NCI-H2196 (cell line): ENCODE measurements at regions not wholly inside any gene's neighbourhood (a gene's known extent, or its start where the extent isn't known, plus 50 kb on each side); places are given as distances from the start of the nearest gene placed in this dataset.
"Not testable (repeated sequence)": the region's sequence is repeated elsewhere in the genome, so short reads cannot be mapped to it uniquely, and the experiment has no call there.

Source experiments
- DNase-seq: peaks from one replicate; lab custom pipeline; 2025; ENCODE audit not compliant: unreplicated experiment; lab: John Stamatoyannopoulos, UW

- DNase-seq: no peak
These were observed 158.7 kb downstream of the MTHFS start for GRCh38 chr15:79738143-79738542.

DNA sequence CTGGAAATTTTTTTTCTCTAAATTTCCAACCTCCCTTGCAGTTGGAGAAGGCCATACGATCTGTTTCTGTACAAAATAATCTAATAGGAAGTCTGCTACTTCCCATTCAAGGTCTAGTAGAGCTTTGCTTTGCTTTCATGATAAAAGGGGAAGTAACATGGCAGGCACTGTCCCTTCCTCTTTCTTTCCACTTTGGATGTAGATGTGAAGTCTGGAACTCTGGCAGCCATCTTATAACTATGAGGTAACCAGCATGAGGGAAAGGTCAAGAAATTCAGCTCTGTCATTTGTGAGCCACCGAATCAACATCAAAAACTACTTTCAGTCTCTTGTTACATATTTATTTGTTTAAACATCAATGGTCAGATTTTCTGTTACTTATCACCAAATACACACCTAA is 156.3 kb downstream of the MTHFS start:
- DNase-seq: no peak

DNA sequence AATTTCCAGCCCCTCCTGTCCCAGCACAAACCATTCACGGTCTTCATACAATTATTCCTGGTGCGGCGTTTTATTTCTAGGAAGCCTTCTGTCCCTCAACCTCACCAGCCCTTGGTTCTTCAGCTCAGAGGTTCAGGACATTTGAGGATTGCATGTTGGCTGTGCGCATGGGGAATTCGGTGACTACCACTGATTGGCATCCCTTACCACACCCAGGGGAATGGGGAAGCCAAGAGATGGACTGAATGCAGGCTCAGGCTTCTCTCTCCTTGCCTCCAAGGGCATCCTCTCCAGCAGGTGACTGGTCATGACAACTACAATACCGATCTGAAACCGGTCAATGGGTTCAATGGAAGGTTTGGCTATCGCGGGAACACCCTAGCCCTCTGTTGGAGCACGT is 153.8 kb downstream of the MTHFS start:
- DNase-seq: no peak

- not testable (repeated sequence) for DNase-seq
These were observed 152.3 kb downstream of the MTHFS start for GRCh38 chr15:79744485-79744884.

DNA sequence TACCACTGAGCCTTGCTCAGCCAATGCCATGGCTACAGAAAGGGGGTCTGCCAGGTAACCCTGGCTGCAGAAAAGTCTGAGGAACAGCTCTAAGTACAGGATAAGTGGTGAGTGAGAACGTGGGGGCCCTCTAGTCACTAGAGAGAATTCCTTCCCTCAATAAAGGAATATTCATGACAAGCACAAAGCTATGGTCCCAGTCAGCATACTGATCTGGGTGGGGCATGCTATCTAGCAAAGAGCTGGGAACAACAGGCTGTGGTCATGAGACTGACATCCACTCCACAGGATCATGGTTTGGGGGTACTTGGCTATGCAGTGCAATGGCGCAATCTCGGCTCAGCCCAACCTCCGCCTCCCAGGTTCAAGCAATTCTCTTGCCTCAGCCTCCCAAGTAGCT is 140.4 kb downstream of the MTHFS start:
- no peak for DNase-seq

GRCh38 chr15:79765081-79765480 is 131.7 kb downstream of the MTHFS start:
- no peak for DNase-seq

DNA sequence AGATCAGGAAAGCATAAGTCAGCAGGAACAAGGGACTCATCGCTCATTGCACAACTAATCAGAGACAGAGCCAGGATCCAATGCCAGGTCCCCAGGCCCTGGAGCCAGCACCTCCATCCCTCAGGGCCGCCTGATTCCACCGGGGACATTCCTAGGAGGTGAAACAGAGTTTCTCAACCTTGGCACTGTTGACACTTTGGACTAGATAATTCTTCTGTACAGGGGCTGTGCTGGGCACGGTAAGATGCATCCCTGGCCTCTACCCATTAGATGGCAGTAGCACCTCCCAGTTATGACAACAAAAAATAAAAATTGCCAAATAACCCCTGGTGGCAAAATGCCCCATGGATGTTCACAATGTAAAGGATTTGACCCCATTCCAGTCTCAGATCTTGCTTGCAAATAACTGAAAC is 127.7 kb downstream of the MTHFS start:
- no peak for DNase-seq

GRCh38 chr15:79769933-79770759 is 126.7 kb downstream of the MTHFS start:
- DNase-seq: no peak

DNA sequence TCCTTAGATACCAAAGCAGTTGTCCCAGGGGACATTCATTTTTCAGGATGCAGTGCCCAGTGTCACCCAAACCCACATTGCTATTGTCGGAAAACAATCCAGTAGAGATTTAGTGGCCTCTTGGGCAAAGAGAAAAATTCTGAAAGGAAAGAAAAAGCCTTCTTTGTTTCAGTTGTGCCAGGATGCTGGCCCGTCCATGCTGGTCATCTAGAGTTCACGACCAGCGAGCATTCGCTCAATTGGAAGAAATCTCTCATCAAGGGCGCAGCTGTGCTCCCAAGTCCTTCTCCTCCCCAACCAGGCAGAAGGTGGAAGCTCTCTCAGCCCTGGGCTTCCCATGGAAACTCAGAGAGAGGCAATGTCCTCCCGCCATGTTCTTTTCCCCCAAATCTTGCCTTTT is 123.7 kb downstream of the MTHFS start:
- no peak for DNase-seq

DNA sequence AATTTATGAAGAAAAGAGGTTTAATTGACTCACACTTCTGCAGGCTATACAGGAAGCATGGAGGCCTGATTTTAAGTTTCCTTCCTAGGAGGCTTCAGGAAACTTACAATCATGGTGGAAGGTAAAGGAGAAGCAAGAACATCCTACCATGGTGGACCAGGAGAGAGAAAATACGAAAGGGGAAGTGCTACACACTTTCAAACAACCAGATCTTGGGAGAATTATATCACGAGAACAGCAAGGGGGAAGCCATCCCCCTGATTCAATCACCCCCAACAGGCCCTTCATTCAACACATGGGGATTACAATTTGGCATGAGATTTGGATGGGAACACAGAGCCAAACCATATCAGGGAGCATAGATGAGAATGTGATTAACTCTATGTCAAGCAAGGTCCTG is 121.0 kb downstream of the MTHFS start:
- DNase-seq: no peak

DNA sequence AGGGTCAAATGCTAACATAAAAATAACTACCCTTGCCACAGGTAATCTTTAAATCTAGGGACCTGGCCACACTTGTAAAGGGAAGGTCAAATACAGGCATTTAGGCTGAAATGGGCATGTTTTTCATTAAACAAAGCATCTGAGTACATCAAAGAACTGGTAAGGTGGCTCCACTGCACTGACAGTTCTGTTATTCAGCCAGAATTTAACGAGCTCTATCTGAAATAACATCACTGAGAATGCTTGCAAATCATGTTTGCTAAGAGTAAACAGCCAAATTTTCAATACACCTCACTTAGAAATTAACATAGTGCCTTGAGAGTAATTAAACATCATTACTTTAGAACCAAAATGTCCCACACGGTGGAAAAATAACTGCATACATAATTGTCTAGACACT is 118.9 kb downstream of the MTHFS start:
- DNase-seq: no peak

DNA sequence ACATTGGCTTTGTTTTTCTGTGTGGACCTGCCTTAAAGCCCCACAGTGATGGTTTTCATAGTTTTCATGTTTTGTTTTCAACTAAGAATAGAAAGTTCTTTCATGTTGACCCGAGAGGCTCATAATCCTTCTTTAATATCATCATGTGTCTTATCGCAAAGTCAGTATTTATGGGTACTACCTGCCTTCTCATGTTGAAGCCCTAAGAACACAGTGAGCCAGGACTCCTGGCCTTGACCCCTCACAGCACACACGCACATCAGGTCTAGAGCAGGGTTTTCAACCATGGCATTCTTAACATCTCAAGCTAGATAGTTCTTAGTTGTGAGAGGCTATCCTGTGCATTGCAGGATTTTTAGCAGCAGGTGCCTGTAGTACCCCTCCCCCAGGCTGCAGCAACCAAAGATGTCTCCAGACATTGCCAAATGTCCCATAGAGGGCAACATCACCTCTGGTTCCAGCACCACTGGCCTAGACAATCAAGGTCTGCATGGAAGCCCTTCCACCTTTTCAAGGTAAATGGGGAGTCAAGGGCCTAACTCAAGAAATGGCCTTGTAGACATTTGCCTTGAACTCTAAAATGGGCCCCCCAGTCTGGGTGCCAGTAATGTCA is 118.3 kb downstream of the MTHFS start:
- no peak for DNase-seq

DNA sequence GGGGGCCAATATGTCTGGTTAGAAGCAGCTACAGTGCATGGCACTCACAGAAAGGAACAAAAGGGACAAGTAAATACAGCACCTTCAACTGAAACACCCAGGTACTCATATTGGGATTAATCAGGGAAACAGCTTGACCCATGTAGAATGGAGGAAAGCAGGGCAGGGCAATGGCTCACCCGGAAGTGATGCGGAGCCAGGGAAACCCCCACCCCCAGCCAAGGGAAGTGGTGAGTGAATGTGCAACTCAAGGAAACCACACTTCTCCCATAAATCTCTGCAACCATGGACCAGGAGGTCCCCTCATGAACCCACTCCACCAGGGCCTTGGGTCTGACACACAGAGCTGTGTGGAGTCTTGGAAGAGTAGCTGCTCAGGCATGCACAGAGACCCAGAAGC is 117.1 kb downstream of the MTHFS start:
- DNase-seq: no peak

DNA sequence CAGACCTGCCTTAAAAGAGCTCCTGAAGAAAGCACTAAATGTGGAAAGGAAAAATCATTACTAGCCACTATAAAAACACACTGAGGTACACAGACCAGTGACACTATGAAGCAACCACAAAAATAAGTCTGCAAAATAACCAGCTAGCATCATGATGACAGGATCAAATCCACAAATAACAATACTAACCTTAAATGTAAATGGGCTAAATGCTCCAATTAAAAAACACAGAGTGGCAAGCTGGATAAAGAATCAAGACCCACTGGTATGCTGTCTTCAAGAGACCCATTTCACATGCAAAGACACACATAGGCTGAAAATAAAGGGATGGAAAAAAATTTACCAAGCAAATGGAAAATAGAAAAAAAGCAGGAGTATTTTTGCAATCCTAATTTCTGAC is 114.5 kb downstream of the MTHFS start:
- not testable (repeated sequence) for DNase-seq
